ENCODE measurements at regions not wholly inside any gene's neighbourhood (a gene's known extent, or its start where the extent isn't known, plus 50 kb on each side); places are given as distances from the start of the nearest gene placed in this dataset.

- DNase-seq, result no peak
- Histone ChIP-seq H3K9me3 (no peaks in the 10 kb centered on the region), H3K4me3 (no peak overlapping the region), H3K27ac (no peak overlapping the region), H3K4me1 (peaks cover 4 to 11% of the 10 kb centered on the region in 2 donors), H3K36me3 (no peaks in the 10 kb centered on the region), H3K27me3 (no peaks in the 10 kb centered on the region)
- intact Hi-C loops (cut with DNase I; ENCODE audit: low total_unique reads), result no loop called here
- TF ChIP-seq CTCF (IDR thresholded peaks at IDR 0.05) (no peak), POLR2A (IDR thresholded peaks at IDR 0.05) (no peak)
Observed at GRCh38 chr17:77487677-77488530, 347.1 kb downstream of the SEC14L1 start.

GRCh38 chr17:77488531-77489238 lies 347.9 kb downstream of the SEC14L1 start:
- intact Hi-C loops (cut with DNase I; ENCODE audit: low total_unique reads), result no loop called here
- TF ChIP-seq POLR2A (IDR thresholded peaks at IDR 0.05), result no peak
- no peak for TF ChIP-seq CTCF (IDR thresholded peaks at IDR 0.05)
- H3K4me3 ChIP-seq, result no peak overlapping the region
- H3K36me3 ChIP-seq, result no peaks in the 10 kb centered on the region
- peak overlapping the region; percentile 59 to 65 for H3K27ac ChIP-seq
- H3K9me3 ChIP-seq, result no peaks in the 10 kb centered on the region
- no peaks in the 10 kb centered on the region for H3K27me3 ChIP-seq
- DNase-seq, result no peak
- H3K4me1 ChIP-seq, result peaks cover 4 to 11% of the 10 kb centered on the region in 2 donors

- TF ChIP-seq POLR2A (IDR thresholded peaks at IDR 0.05), result no peak
- no peak for TF ChIP-seq CTCF (IDR thresholded peaks at IDR 0.05)
- Histone ChIP-seq H3K4me3 (no peak overlapping the region), H3K27ac (peak overlapping the region; percentile 59 to 65), H3K9me3 (no peaks in the 10 kb centered on the region), H3K27me3 (no peaks in the 10 kb centered on the region), H3K36me3 (no peaks in the 10 kb centered on the region), H3K4me1 (peaks cover 4 to 11% of the 10 kb centered on the region in 2 donors)
- no peak for DNase-seq
- intact Hi-C loops (cut with DNase I; ENCODE audit: low total_unique reads), result no loop called here
Observed at GRCh38 chr17:77489239-77489892, 348.6 kb downstream of the SEC14L1 start.

DNA sequence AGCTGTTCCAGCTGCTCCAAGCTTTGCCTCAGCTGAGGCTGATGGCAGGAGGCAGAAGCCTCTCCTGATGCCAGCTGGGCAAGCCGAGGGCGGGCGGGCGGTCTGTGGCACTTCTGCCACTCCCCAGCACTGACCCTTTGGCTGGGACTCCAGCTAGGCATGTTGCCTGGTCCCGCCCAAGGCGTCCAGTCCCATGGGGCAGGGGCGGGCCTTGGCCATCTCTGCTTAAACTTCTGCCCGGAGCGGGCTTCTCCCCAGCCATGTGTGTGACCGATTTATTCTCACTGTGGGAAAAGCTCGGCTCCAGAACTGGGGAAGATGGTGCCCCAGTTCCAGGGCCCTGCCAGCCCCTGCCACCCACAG lies 349.1 kb downstream of the SEC14L1 start:
- H3K4me1 ChIP-seq, result peaks cover 4 to 14% of the 10 kb centered on the region in 2 donors
- TF ChIP-seq CTCF (IDR thresholded peaks at IDR 0.05), result no peak
- no peak for TF ChIP-seq POLR2A (IDR thresholded peaks at IDR 0.05)
- peak; percentile 68 to 82 for DNase-seq
- H3K36me3 ChIP-seq, result no peaks in the 10 kb centered on the region
- H3K4me3 ChIP-seq, result no peak overlapping the region
- peak overlapping the region; percentile 59 to 65 for H3K27ac ChIP-seq
- H3K27me3 ChIP-seq, result no peaks in the 10 kb centered on the region
- H3K9me3 ChIP-seq, result no peaks in the 10 kb centered on the region
- intact Hi-C loops (cut with DNase I; ENCODE audit: low total_unique reads), result loop anchor here (5.0 kb wide), 1 partner anchor 58 kb away; no protein-coding TSS in a partner anchor
